ENCODE measurements at regions not wholly inside any gene's neighbourhood (a gene's known extent, or its start where the extent isn't known, plus 50 kb on each side); places are given as distances from the start of the nearest gene placed in this dataset.
A peak's percentile ranks its signal among the peaks of the same experiment; 100 is the strongest.
"Not testable (repeated sequence)": the region's sequence is repeated elsewhere in the genome, so short reads cannot be mapped to it uniquely, and the experiment has no call there.

GRCh38 chr16:22572331-22573224 is 61.9 kb downstream of the NPIPB5 start:
- not testable (repeated sequence) for H3K27me3 ChIP-seq (ENCODE audit: control insufficient read depth, insufficient read depth, low read length); DNase-seq; H3K36me3 ChIP-seq (ENCODE audit: control insufficient read depth, insufficient read depth, low read length); H3K4me3 Mint-ChIP-seq; H3K9me3 ChIP-seq (ENCODE audit: control insufficient read depth in 2 of 2, low read length in 2 of 2); H3K4me1 Mint-ChIP-seq; H3K27ac Mint-ChIP-seq; H3K4me1 ChIP-seq (ENCODE audit: control insufficient read depth, insufficient read depth, low read length, poor library complexity, severe bottlenecking); H3K27ac ChIP-seq (ENCODE audit: insufficient read depth, low read length, poor library complexity, severe bottlenecking); H3K9me3 Mint-ChIP-seq; H3K4me3 ChIP-seq (ENCODE audit: low read depth, low read length); ATAC-seq (ENCODE audit: low read depth in 2 of 2); H3K36me3 Mint-ChIP-seq
- H3K27me3 Mint-ChIP-seq = peaks cover 13% of the 10 kb centered on the region

DNA sequence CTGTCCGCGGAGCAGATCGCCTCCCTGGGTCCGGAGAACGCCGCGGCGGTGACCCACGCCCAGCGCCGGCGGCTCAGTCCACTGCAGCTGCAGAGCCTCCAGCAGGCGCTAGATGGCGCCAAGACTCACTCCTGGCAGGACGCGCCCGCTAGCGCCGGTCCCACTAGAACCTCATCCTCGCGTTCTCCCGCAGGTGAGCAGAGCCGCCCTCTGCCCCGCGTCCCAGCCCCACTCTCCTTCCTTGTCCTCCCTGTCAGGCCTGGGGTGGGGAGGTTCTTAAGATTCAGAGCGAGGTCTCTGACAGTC is 62.5 kb downstream of the NPIPB5 start:
- H3K36me3 ChIP-seq (ENCODE audit: control insufficient read depth, insufficient read depth, low read length); H3K4me3 Mint-ChIP-seq; H3K27me3 ChIP-seq (ENCODE audit: control insufficient read depth, insufficient read depth, low read length); DNase-seq; H3K9me3 Mint-ChIP-seq; H3K9me3 ChIP-seq (ENCODE audit: control insufficient read depth in 2 of 2, low read length in 2 of 2); H3K27ac Mint-ChIP-seq; H3K27ac ChIP-seq (ENCODE audit: insufficient read depth, low read length, poor library complexity, severe bottlenecking); H3K4me3 ChIP-seq (ENCODE audit: low read depth, low read length); H3K4me1 ChIP-seq (ENCODE audit: control insufficient read depth, insufficient read depth, low read length, poor library complexity, severe bottlenecking); H3K4me1 Mint-ChIP-seq; H3K36me3 Mint-ChIP-seq: not testable (repeated sequence)
- H3K27me3 Mint-ChIP-seq = peaks cover 13% of the 10 kb centered on the region
- peak; percentile 81 to 82 for ATAC-seq (ENCODE audit: low read depth in 2 of 2)

DNA sequence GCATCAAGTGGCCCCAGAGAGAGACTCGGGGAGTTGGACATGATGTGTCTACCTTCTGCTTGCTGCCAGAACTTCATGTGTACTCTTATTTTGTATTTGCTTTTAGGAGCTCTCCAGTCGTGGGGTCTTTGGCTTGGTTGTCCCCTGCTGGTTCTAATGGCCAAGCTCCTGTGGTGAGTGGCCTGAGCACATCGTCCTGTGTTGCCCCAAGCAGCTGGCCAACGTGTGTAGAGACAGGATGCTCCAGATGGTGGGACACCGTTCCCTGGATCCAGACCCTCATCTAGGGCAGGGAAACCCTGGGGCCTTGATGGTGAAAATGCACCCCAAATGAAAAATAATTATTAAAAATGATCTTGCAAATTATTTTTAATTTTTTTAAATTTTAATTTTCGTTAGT is 65.8 kb downstream of the NPIPB5 start:
- not testable (repeated sequence) for H3K4me1 ChIP-seq (ENCODE audit: control insufficient read depth, insufficient read depth, low read length, poor library complexity, severe bottlenecking); H3K36me3 ChIP-seq (ENCODE audit: control insufficient read depth, insufficient read depth, low read length); H3K27me3 ChIP-seq (ENCODE audit: control insufficient read depth, insufficient read depth, low read length); H3K27ac ChIP-seq (ENCODE audit: insufficient read depth, low read length, poor library complexity, severe bottlenecking); H3K9me3 Mint-ChIP-seq; H3K27ac Mint-ChIP-seq; H3K4me3 Mint-ChIP-seq; H3K4me3 ChIP-seq (ENCODE audit: low read depth, low read length); H3K4me1 Mint-ChIP-seq; H3K9me3 ChIP-seq (ENCODE audit: control insufficient read depth in 2 of 2, low read length in 2 of 2); H3K36me3 Mint-ChIP-seq; DNase-seq; ATAC-seq (ENCODE audit: low read depth in 2 of 2)
- peaks cover 20% of the 10 kb centered on the region for H3K27me3 Mint-ChIP-seq

- ATAC-seq (ENCODE audit: low read depth in 2 of 2); H3K9me3 ChIP-seq (ENCODE audit: control insufficient read depth in 2 of 2, low read length in 2 of 2); H3K4me3 ChIP-seq (ENCODE audit: low read depth, low read length); H3K36me3 ChIP-seq (ENCODE audit: control insufficient read depth, insufficient read depth, low read length); H3K4me1 Mint-ChIP-seq; H3K4me3 Mint-ChIP-seq; H3K27me3 Mint-ChIP-seq; DNase-seq; H3K36me3 Mint-ChIP-seq; H3K4me1 ChIP-seq (ENCODE audit: control insufficient read depth, insufficient read depth, low read length, poor library complexity, severe bottlenecking); H3K9me3 Mint-ChIP-seq; H3K27ac Mint-ChIP-seq; H3K27ac ChIP-seq (ENCODE audit: insufficient read depth, low read length, poor library complexity, severe bottlenecking); H3K27me3 ChIP-seq (ENCODE audit: control insufficient read depth, insufficient read depth, low read length): not testable (repeated sequence)
Measured at GRCh38 chr16:22583195-22583594, 72.5 kb downstream of the NPIPB5 start.

GRCh38 chr16:22584459-22584858 is 73.8 kb downstream of the NPIPB5 start:
- H3K27me3 ChIP-seq (ENCODE audit: control insufficient read depth, insufficient read depth, low read length); DNase-seq; ATAC-seq (ENCODE audit: low read depth in 2 of 2); H3K9me3 ChIP-seq (ENCODE audit: control insufficient read depth in 2 of 2, low read length in 2 of 2); H3K27ac Mint-ChIP-seq; H3K27me3 Mint-ChIP-seq; H3K4me3 Mint-ChIP-seq; H3K36me3 ChIP-seq (ENCODE audit: control insufficient read depth, insufficient read depth, low read length); H3K4me1 ChIP-seq (ENCODE audit: control insufficient read depth, insufficient read depth, low read length, poor library complexity, severe bottlenecking); H3K9me3 Mint-ChIP-seq; H3K36me3 Mint-ChIP-seq; H3K4me3 ChIP-seq (ENCODE audit: low read depth, low read length); H3K27ac ChIP-seq (ENCODE audit: insufficient read depth, low read length, poor library complexity, severe bottlenecking); H3K4me1 Mint-ChIP-seq: not testable (repeated sequence)

- not testable (repeated sequence) for H3K27me3 ChIP-seq (ENCODE audit: control insufficient read depth, insufficient read depth, low read length); H3K4me1 Mint-ChIP-seq; H3K27ac Mint-ChIP-seq; H3K36me3 ChIP-seq (ENCODE audit: control insufficient read depth, insufficient read depth, low read length); H3K9me3 Mint-ChIP-seq; H3K9me3 ChIP-seq (ENCODE audit: control insufficient read depth in 2 of 2, low read length in 2 of 2); H3K4me3 ChIP-seq (ENCODE audit: low read depth, low read length); H3K27me3 Mint-ChIP-seq; H3K4me1 ChIP-seq (ENCODE audit: control insufficient read depth, insufficient read depth, low read length, poor library complexity, severe bottlenecking); H3K27ac ChIP-seq (ENCODE audit: insufficient read depth, low read length, poor library complexity, severe bottlenecking); H3K36me3 Mint-ChIP-seq; DNase-seq; H3K4me3 Mint-ChIP-seq; ATAC-seq (ENCODE audit: low read depth in 2 of 2)
Measured at GRCh38 chr16:22584941-22585340, 74.2 kb downstream of the NPIPB5 start.

- H3K27me3 ChIP-seq (ENCODE audit: control insufficient read depth, insufficient read depth, low read length); H3K9me3 ChIP-seq (ENCODE audit: control insufficient read depth in 2 of 2, low read length in 2 of 2); H3K36me3 Mint-ChIP-seq; H3K9me3 Mint-ChIP-seq; H3K36me3 ChIP-seq (ENCODE audit: control insufficient read depth, insufficient read depth, low read length); DNase-seq; H3K4me1 Mint-ChIP-seq; H3K4me3 ChIP-seq (ENCODE audit: low read depth, low read length); H3K27me3 Mint-ChIP-seq; H3K27ac Mint-ChIP-seq; H3K27ac ChIP-seq (ENCODE audit: insufficient read depth, low read length, poor library complexity, severe bottlenecking); H3K4me3 Mint-ChIP-seq; ATAC-seq (ENCODE audit: low read depth in 2 of 2); H3K4me1 ChIP-seq (ENCODE audit: control insufficient read depth, insufficient read depth, low read length, poor library complexity, severe bottlenecking): not testable (repeated sequence)
Measured at GRCh38 chr16:22585431-22585830, 74.7 kb downstream of the NPIPB5 start.

- not testable (repeated sequence) for H3K27ac Mint-ChIP-seq; H3K4me3 ChIP-seq (ENCODE audit: low read depth, low read length); DNase-seq; H3K36me3 Mint-ChIP-seq; H3K36me3 ChIP-seq (ENCODE audit: control insufficient read depth, insufficient read depth, low read length); H3K4me1 ChIP-seq (ENCODE audit: control insufficient read depth, insufficient read depth, low read length, poor library complexity, severe bottlenecking); H3K4me3 Mint-ChIP-seq; H3K4me1 Mint-ChIP-seq; H3K27me3 ChIP-seq (ENCODE audit: control insufficient read depth, insufficient read depth, low read length); H3K9me3 Mint-ChIP-seq; H3K27ac ChIP-seq (ENCODE audit: insufficient read depth, low read length, poor library complexity, severe bottlenecking); H3K9me3 ChIP-seq (ENCODE audit: control insufficient read depth in 2 of 2, low read length in 2 of 2); H3K27me3 Mint-ChIP-seq
- ATAC-seq (ENCODE audit: low read depth in 2 of 2) = peak in 1 of 2 donors; percentile 26
Measured at GRCh38 chr16:22586732-22587131, 76.0 kb downstream of the NPIPB5 start.
